Activated CD4-positive, alpha-beta T cell treated with anti-CD3 and anti-CD28 coated beads for 36 hours (primary cell): ENCODE measurements at regions not wholly inside any gene's neighbourhood (a gene's known extent, or its start where the extent isn't known, plus 50 kb on each side); places are given as distances from the start of the nearest gene placed in this dataset.
A peak's percentile ranks its signal among the peaks of the same experiment; 100 is the strongest.

ENCODE experiments used
- ATAC-seq: fragments of 200-7000 bp; cut with Tn5 transposase; one replicate; pipeline ENCODE4 v1.10.0; 2021; ENCODE audit warnings: mild to moderate bottlenecking, moderate library complexity
- CTCF ChIA-PET: fragments of 350-600 bp; sonication (Branson Sonifier 250); formaldehyde crosslinking; loops from one replicate; lab custom pipeline; 2021; ENCODE audit warnings: antibody characterized with exemption; lab: Charles Lee
- POLR2A ChIA-PET: fragments of 350-600 bp; sonication (Branson Sonifier 250); formaldehyde crosslinking; loops from one replicate; lab custom pipeline; 2021; ENCODE audit warnings: antibody characterized with exemption, inconsistent platforms; lab: Charles Lee
- DNase-seq: peaks from one replicate; pipeline ENCODE4 v3.0.0-alpha.2; 2020
- H3K27ac Mint-ChIP-seq: one replicate; pipeline ENCODE4 v1.8.0; 2021; ENCODE audit warnings: mixed read lengths
- H3K27me3 Mint-ChIP-seq: one replicate; pipeline ENCODE4 v1.8.0; 2021; ENCODE audit warnings: mixed read lengths
- H3K36me3 Mint-ChIP-seq: one replicate; pipeline ENCODE4 v1.8.0; 2021; ENCODE audit warnings: low read depth, mixed read lengths
- H3K4me1 Mint-ChIP-seq: one replicate; pipeline ENCODE4 v1.8.0; 2021; ENCODE audit warnings: mixed read lengths
- H3K4me3 Mint-ChIP-seq: one replicate; pipeline ENCODE4 v1.8.0; 2021; ENCODE audit warnings: mild to moderate bottlenecking, moderate library complexity, mixed read lengths
- H3K9me3 Mint-ChIP-seq: one replicate; pipeline ENCODE4 v1.8.0; 2021; ENCODE audit warnings: low read depth, mixed read lengths
- intact Hi-C, 2 experiments: fragments of 100-400 bp; cut with DNase I in 1 of 2; cut with micrococcal nuclease in 1 of 2; formaldehyde crosslinking; loops; one replicate each; pipeline versions ENCODE4 v1.14.2 to v1.15.1; 2022 to 2024; cut with DNase I, micrococcal nuclease

DNA sequence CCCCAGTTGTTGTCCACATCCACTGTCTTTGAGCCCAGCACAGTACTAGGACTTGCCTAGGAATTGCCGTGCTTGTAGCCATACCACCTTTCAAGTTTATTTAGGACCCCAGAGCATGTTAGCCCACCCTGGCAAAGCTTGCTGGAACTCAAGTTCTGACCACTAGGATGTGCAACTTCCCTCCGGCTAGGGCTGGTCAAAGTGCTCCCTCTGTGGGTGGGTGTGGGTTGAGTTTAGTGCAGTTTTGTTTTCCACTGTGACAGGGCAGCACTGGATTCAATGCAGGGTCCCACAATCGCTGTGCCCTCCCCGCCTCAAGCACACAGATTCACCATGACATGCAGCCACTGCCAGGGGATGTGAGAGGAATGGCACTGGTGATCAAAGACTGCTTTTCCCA is 96.0 kb downstream of the RASGEF1B start:
- H3K4me1 Mint-ChIP-seq: no peaks in the 10 kb centered on the region
- DNase-seq (no peak), ATAC-seq (no peak)
- no peak overlapping the region for H3K27ac Mint-ChIP-seq
- intact Hi-C loops: no loop called here
- ChIA-PET POLR2A (no interaction called here), CTCF (no interaction called here)
- no peaks in the 10 kb centered on the region for H3K36me3 Mint-ChIP-seq
- no peaks in the 10 kb centered on the region for H3K9me3 Mint-ChIP-seq
- peaks cover 20% of the 10 kb centered on the region for H3K27me3 Mint-ChIP-seq
- H3K4me3 Mint-ChIP-seq: no peak overlapping the region

DNA sequence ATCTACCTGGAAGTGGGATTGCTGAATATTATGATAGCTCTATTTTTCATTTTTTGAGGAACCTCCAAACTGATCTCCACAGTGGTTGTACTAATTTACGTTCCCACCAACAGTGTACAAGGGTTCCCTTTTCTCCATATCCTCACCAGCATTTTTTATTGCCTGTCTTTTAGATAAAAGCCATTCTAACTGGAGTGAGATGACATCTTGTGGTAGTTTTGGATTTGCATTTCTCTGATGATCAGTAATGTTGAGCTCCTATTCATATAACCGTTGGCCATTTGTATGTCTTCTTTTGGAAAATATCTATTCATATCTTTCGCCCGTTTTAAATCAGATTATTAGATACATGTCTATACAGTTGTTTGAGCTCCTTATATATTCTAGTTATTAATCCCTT is 101.8 kb downstream of the RASGEF1B start:
- Mint-ChIP-seq H3K36me3 (no peaks in the 10 kb centered on the region), H3K27me3 (peaks cover 18% of the 10 kb centered on the region), H3K27ac (no peak overlapping the region), H3K4me3 (no peak overlapping the region), H3K4me1 (no peaks in the 10 kb centered on the region), H3K9me3 (no peaks in the 10 kb centered on the region)
- ChIA-PET POLR2A (no interaction called here), CTCF (interaction anchor here (1.1 kb wide), 1 partner anchor 18 kb away, joined by 4 read pairs; no protein-coding TSS in a partner anchor)
- intact Hi-C loops: no loop called here
- no peak for ATAC-seq
- no peak for DNase-seq

DNA sequence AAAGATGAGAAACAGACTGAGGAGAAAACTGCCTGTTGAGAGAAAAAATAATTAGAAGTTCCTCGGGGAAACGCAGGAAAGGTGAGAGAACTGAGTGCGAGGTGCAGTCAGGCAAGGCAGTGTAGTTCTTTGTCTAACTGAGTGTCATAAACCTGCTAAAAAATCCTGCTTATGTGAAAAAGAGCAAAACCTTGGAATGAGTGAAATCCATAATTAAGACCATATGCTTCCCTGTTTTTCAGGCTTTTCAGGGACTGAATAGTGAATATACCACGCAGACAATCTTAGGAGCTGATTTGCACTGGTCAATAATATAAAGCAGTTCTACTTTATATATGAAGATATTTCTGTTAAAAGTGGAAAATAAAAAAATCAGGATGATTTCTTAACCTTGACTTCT is 104.9 kb downstream of the RASGEF1B start:
- ChIA-PET CTCF (interaction anchor here (0.9 kb wide), 1 partner anchor 15 kb away, joined by 4 read pairs; no protein-coding TSS in a partner anchor), POLR2A (no interaction called here)
- intact Hi-C loops: no loop called here
- Mint-ChIP-seq H3K27me3 (peaks cover 10% of the 10 kb centered on the region), H3K4me1 (no peaks in the 10 kb centered on the region), H3K9me3 (no peaks in the 10 kb centered on the region), H3K36me3 (no peaks in the 10 kb centered on the region), H3K27ac (no peak overlapping the region), H3K4me3 (no peak overlapping the region)
- DNase-seq (no peak), ATAC-seq (no peak)

DNA sequence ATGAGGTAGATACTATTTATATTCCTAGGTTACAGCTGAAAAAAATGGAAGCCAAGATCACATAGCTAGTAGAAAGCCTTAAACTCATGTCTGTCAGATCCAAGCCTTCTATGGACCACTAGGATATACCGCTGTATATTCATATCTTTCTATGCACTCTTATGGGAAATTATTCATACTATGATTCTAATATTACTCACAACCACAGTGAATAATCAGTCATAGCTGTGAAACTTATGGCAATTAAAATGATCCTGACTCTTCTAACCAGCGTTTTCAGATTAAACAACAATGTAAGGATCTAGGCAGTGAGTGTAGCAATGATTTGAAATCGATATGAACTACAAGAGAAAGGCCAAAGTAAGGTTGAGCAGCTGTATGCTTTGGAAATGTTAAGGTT is 111.0 kb downstream of the RASGEF1B start:
- Mint-ChIP-seq H3K9me3 (no peaks in the 10 kb centered on the region), H3K36me3 (no peaks in the 10 kb centered on the region), H3K27me3 (peaks cover 7% of the 10 kb centered on the region), H3K4me1 (no peaks in the 10 kb centered on the region), H3K4me3 (no peak overlapping the region), H3K27ac (no peak overlapping the region)
- intact Hi-C loops: no loop called here
- DNase-seq: no peak
- ChIA-PET CTCF (interaction anchor here (1.0 kb wide), 1 partner anchor 9 kb away, joined by 4 read pairs; no protein-coding TSS in a partner anchor), POLR2A (interaction anchor here (0.5 kb wide), 1 partner anchor 1020 kb away, joined by 3 read pairs; no protein-coding TSS in a partner anchor)
- peak; percentile 44 for ATAC-seq

DNA sequence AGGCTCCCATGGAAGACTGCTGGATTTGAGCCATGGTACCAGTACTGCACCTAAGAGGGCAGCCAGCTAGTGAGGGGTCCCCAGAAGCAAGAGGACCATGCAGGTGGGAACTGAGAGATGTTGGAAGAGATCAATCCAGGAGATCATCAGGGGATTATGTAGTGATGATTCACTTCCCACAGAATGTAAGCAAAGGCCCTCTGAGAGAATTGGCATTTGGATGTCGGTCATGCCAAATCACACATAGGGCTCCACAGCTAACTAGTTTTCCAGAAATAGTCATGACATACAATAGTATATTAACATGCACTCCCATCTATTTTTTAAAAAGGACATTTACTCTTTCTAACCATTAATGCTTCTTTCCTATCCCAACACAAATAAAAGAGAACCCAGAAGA is 112.5 kb downstream of the RASGEF1B start:
- Mint-ChIP-seq H3K4me1 (no peaks in the 10 kb centered on the region), H3K9me3 (no peaks in the 10 kb centered on the region), H3K27ac (no peak overlapping the region), H3K4me3 (no peak overlapping the region), H3K27me3 (peaks cover 7% of the 10 kb centered on the region), H3K36me3 (no peaks in the 10 kb centered on the region)
- ChIA-PET POLR2A (no interaction called here), CTCF (interaction anchor here (1.3 kb wide), 1 partner anchor 8 kb away, joined by 3 read pairs; no protein-coding TSS in a partner anchor)
- intact Hi-C loops: no loop called here
- ATAC-seq (no peak), DNase-seq (no peak)

DNA sequence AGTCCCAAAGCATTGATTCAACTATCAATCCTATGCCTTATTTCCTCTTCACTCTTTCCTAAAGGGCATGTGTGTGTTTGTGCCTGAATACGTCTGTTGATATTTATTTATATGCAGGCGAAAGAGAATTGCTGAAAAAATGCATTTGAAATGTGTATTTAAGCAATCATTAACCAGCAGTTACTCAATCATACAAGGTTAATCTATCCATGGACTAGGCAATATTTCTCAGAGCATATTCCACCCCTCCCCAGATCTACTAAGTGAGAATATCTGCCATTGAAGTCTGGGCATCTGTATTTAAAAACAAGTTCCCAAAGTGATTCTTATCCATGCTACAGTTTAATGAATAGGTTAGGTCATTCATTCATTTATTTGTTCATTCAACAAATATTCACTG is 113.6 kb downstream of the RASGEF1B start:
- Mint-ChIP-seq H3K36me3 (no peaks in the 10 kb centered on the region), H3K27me3 (peaks cover 9% of the 10 kb centered on the region), H3K4me1 (no peaks in the 10 kb centered on the region), H3K27ac (no peak overlapping the region), H3K4me3 (no peak overlapping the region), H3K9me3 (no peaks in the 10 kb centered on the region)
- ChIA-PET POLR2A (no interaction called here), CTCF (interaction anchor here (1.3 kb wide), 1 partner anchor 7 kb away, joined by 3 read pairs; no protein-coding TSS in a partner anchor)
- DNase-seq (no peak), ATAC-seq (no peak)
- intact Hi-C loops: no loop called here

DNA sequence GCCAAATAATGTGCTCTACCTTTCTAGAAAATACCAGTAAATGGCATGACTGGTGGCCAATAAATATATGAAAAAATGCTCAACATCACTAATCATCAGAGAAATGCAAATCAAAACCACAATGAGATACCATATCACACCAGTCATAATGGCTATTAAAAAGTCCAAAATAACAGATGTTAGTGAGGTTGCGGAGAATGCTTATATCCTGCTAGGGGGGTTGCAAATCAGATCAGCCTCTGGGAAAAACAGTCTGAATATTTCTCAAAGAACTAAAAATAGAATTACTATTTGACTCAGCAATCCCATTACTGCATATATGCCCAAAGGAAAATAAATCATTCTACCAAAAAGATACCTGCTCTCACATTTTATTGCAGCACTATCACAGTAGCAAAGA is 115.1 kb downstream of the RASGEF1B start:
- intact Hi-C loops: no loop called here
- no peaks in the 10 kb centered on the region for H3K36me3 Mint-ChIP-seq
- no peak for DNase-seq
- CTCF ChIA-PET: no interaction called here
- peaks cover 5% of the 10 kb centered on the region for H3K27me3 Mint-ChIP-seq
- no peak for ATAC-seq
- POLR2A ChIA-PET: interaction anchor here (0.7 kb wide), 1 partner anchor 76 kb away, joined by 3 read pairs; no protein-coding TSS in a partner anchor
- no peak overlapping the region for H3K4me3 Mint-ChIP-seq
- H3K27ac Mint-ChIP-seq: no peak overlapping the region
- H3K4me1 Mint-ChIP-seq: no peaks in the 10 kb centered on the region
- no peaks in the 10 kb centered on the region for H3K9me3 Mint-ChIP-seq

DNA sequence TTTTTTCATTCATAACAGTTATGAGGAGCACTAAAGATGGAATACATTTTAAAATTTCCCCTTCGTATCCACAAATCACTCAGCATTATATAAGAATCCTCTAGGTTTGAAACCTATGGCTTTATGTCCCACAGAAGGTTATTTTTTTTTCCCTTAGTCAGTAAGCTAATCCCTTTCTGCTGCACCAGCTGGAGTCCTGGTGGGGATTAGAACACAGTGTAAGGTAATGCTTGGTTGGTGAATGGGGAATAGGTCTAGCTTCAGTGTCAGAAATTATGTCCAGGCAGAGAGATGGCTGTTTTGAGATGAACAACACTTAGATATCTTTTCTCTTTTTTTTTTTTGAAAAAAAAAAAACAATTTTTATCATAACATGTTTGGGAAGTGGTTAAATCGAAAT is 116.6 kb downstream of the RASGEF1B start:
- H3K4me1 Mint-ChIP-seq: no peaks in the 10 kb centered on the region
- H3K27me3 Mint-ChIP-seq: peaks cover 5% of the 10 kb centered on the region
- intact Hi-C loops: no loop called here
- ATAC-seq: no peak
- no peak overlapping the region for H3K4me3 Mint-ChIP-seq
- no peaks in the 10 kb centered on the region for H3K36me3 Mint-ChIP-seq
- ChIA-PET POLR2A (no interaction called here), CTCF (interaction anchor here (1.0 to 2.2 kb wide), 3 partner anchors 45 to 993 kb away, joined by 3 to 15 read pairs (median 3); no protein-coding TSS in a partner anchor)
- H3K27ac Mint-ChIP-seq: no peak overlapping the region
- no peaks in the 10 kb centered on the region for H3K9me3 Mint-ChIP-seq
- DNase-seq: no peak

DNA sequence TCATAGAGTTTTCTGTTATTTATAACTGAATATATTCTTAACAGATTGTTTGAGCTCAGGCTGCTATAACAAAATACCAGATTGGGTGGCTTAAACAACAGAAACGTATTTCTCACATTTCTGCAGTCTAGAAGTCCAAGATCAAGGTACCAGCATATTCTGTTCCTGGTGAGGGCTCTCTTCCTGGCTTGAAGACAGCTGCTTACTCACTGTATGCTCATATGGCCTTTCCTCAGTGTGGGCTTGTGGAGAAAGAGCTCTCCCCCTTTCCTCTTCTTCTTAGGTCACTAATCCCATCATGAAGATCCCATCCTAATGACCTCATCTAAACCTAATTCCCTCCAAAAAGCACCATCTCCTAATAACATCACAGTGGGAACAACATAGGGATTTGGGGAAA is 117.8 kb downstream of the RASGEF1B start:
- intact Hi-C loops: loop anchor here (5.0 kb wide), 3 partner anchors 142 to 992 kb away; no protein-coding TSS in a partner anchor
- peaks cover 5% of the 10 kb centered on the region for H3K27me3 Mint-ChIP-seq
- H3K4me1 Mint-ChIP-seq: no peaks in the 10 kb centered on the region

DNA sequence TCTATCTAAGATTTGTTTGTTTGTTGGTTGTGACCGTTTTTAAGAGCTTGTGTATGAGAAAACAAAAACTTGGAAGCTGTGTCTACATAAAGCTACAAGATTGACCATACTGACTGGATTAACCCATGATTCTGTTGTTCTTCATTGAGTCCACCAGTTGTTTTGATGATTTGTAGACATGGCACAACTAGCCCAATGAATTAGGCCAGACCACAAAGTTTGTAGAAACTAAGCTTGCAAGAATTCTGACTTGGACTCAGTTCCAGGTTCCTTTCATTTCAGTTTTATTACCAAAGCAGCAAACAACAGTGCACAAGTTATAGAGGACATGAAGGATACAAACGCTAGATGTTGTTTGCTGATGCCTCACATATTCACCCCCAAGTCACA is 119.3 kb downstream of the RASGEF1B start:
- intact Hi-C loops: loop anchor here (5.0 kb wide), 3 partner anchors 140 to 990 kb away; no protein-coding TSS in a partner anchor
- CTCF ChIA-PET: interaction anchor here (0.7 to 2.9 kb wide), 19 partner anchors 8 to 854 kb away, joined by 3 to 42 read pairs (median 4); no protein-coding TSS in a partner anchor
- H3K4me1 Mint-ChIP-seq: no peaks in the 10 kb centered on the region
- no peak overlapping the region for H3K27ac Mint-ChIP-seq
- POLR2A ChIA-PET: no interaction called here
- no peaks in the 10 kb centered on the region for H3K9me3 Mint-ChIP-seq
- H3K27me3 Mint-ChIP-seq: peaks cover 5% of the 10 kb centered on the region
- H3K36me3 Mint-ChIP-seq: no peaks in the 10 kb centered on the region
- DNase-seq (no peak), ATAC-seq (no peak)
- H3K4me3 Mint-ChIP-seq: no peak overlapping the region

More for the DNA sequence above, 117.8 kb downstream of the RASGEF1B start:
- H3K27ac Mint-ChIP-seq: no peak overlapping the region
- no peaks in the 10 kb centered on the region for H3K36me3 Mint-ChIP-seq
- no peak for ATAC-seq
- ChIA-PET CTCF (interaction anchor here (0.6 to 2.2 kb wide), 5 partner anchors 32 to 1396 kb away, joined by 3 to 15 read pairs (median 3); no protein-coding TSS in a partner anchor), POLR2A (no interaction called here)
- H3K9me3 Mint-ChIP-seq: no peaks in the 10 kb centered on the region
- no peak overlapping the region for H3K4me3 Mint-ChIP-seq
- DNase-seq: no peak

DNA sequence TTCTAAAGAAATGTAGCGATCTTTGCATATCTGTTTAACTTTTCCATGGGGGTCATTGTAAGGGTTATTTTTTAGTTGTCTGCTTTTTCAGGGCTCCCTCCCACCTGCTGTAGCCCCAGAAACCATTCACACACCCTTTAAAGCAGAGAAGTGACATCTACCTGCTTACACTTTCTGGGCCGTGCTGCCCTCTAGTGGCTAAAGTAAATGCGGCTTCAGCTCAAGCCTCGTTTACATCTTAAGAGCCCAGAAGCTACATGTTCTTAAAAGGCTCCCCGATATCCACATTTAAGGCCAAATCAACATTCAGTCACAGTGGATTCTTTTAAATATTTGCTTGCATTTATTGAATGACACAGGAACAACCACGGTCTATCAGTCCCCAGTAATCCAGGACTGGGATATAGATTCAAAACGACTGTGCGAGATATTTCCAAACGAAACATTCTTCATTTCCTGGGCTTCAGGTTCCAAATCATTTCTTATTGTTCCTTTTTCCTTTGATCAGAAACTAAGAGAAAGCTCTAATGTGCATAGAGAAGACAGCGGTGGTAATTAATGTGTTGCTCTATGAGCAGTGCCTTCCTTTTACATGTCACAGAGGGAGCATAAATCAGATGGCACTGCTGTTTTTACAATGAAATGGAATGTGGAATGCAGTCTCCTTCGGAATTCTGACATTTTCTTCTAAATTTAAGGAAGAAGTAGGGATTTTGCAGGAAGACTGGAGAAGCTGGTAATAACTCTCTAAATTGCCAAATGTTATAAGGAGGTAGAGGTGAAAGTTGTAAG is 119.9 kb downstream of the RASGEF1B start:
- Mint-ChIP-seq H3K4me3 (no peak overlapping the region), H3K36me3 (no peaks in the 10 kb centered on the region), H3K27me3 (peaks cover 5% of the 10 kb centered on the region), H3K27ac (no peak overlapping the region), H3K9me3 (no peaks in the 10 kb centered on the region), H3K4me1 (no peaks in the 10 kb centered on the region)
- DNase-seq (peak; percentile 82), ATAC-seq (peak; percentile 74)
- intact Hi-C loops: loop anchor here (1.0 to 5.0 kb wide), 4 partner anchors 140 to 990 kb away; no protein-coding TSS in a partner anchor
- CTCF ChIA-PET: interaction anchor here (0.5 to 2.9 kb wide), 34 partner anchors 7 to 853 kb away, joined by 3 to 42 read pairs (median 4); partner anchors contain the start of gene PRKG2
- POLR2A ChIA-PET: no interaction called here
